Lower leg skin (tissue), 3 donors: ENCODE measurements at regions not wholly inside any gene's neighbourhood (a gene's known extent, or its start where the extent isn't known, plus 50 kb on each side); places are given as distances from the start of the nearest gene placed in this dataset.

Experiments
- POLR2A ChIP-seq, 2 donors: fragments of 450-650 bp; IDR thresholded peaks; one replicate each; pipeline ENCODE4 v1.6.1; 2016 to 2017; ENCODE audit warnings: antibody characterized with exemption in 2 of 2, mild to moderate bottlenecking in 1 of 2, moderate library complexity in 1 of 2
- TF ChIP-seq, protein P1 (sequence below), 3 donors: fragments of 450-650 bp; IDR thresholded peaks; one replicate each; pipeline ENCODE4 v1.5.1; 2016; ENCODE audit warnings: antibody characterized with exemption in 3 of 3, mild to moderate bottlenecking in 3 of 3, moderate library complexity in 2 of 3

DNA sequence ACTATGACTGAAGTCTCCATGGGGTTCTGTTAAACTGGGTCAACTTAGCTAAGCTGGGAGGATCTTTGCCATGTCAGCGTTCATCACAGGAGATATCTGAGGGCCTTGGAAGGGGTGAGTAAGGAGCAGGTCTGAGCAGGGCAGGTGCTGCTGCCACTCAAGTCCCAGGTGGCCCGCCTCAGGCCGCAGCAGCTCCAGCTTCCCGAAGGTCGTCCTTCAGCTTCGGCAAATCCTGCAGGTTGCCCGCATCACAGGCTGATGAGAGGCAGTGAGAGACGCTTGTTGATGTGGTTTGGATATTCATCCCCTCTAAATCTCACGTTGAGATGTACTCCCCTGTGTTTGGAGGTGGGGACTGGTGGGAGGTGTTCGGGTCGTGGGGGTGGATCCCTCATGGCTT is 166.6 kb downstream of the VAPA start:
- TF ChIP-seq, protein P1, sequence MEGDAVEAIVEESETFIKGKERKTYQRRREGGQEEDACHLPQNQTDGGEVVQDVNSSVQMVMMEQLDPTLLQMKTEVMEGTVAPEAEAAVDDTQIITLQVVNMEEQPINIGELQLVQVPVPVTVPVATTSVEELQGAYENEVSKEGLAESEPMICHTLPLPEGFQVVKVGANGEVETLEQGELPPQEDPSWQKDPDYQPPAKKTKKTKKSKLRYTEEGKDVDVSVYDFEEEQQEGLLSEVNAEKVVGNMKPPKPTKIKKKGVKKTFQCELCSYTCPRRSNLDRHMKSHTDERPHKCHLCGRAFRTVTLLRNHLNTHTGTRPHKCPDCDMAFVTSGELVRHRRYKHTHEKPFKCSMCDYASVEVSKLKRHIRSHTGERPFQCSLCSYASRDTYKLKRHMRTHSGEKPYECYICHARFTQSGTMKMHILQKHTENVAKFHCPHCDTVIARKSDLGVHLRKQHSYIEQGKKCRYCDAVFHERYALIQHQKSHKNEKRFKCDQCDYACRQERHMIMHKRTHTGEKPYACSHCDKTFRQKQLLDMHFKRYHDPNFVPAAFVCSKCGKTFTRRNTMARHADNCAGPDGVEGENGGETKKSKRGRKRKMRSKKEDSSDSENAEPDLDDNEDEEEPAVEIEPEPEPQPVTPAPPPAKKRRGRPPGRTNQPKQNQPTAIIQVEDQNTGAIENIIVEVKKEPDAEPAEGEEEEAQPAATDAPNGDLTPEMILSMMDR (IDR thresholded peaks at IDR 0.05): no peak
- no peak for TF ChIP-seq POLR2A (IDR thresholded peaks at IDR 0.05)
